HG03558 (cell line): ENCODE measurements at regions not wholly inside any gene's neighbourhood (a gene's known extent, or its start where the extent isn't known, plus 50 kb on each side); places are given as distances from the start of the nearest gene placed in this dataset.

ENCODE experiments used
- ATAC-seq: cut with Tn5 transposase; IDR thresholded peaks from one replicate; pipeline ENCODE4 v1.9.1; 2021; ENCODE audit warnings: moderate number of reproducible peaks; ENCODE audit not compliant: unreplicated experiment; ENCODE audit errors: extremely low read depth

DNA sequence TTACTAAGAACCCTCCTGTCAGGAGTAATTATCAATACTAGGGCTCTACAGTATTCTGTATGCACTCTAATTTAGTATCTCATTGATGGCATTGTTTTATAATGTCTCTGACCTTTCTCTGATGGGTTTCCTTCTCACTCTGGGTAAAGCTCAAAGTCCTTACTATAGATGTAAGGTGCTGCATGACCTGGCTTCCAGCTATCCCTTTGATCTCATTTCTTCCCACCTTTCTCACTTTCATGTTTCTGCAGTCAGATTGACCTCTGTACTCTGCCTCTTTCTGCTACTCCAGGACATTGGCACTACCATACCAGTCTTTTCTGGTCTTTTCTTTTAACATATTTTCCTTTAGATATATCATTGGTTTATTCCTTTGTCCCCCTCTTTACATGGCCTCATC, 2332.8 kb upstream of the C9orf72 start:
- ATAC-seq, result no peak

GRCh38 chr9:29928072-29928471, 2354.8 kb upstream of the C9orf72 start:
- ATAC-seq, result no peak

GRCh38 chr9:29939559-29939958, 2366.3 kb upstream of the C9orf72 start:
- no peak for ATAC-seq

GRCh38 chr9:29945012-29945411, 2371.7 kb upstream of the C9orf72 start:
- ATAC-seq, result no peak

DNA sequence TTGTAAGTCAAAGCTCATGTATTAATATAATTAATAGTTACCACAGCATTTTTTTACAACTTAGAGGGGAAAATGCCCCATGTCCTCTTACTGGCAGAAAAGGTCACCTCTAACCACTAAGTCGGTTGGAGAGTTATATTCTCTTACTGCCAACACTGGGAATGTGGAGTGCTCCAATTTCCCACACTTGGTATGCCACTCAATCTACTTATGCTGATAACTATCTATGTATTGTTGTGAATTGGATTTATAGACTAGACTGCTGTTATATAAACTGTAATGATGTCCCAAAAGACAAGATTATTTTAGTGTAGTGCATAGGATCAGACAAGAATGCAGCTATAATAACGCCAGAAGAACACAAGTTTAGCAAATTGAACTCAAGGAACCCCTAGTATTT, 2385.2 kb upstream of the C9orf72 start:
- ATAC-seq, result no peak

DNA sequence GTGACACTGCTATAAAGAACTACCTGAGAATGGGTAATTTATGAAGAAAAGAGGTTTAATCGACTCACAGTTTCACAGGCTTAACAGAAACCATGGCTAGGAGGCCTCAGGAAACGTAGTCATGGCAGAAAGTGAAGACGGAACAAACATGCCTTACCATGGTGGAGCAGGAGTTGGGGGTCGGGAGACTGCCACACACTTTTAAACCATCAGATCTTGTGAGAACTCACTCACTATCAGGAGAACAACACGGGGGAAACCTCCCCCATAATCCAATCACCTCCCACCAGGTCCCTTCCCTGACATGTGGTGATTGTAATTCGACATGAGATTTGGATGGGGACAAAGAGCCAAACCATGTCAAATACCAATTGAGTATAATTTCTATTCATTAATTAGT, 2392.6 kb upstream of the C9orf72 start:
- ATAC-seq, result no peak

DNA sequence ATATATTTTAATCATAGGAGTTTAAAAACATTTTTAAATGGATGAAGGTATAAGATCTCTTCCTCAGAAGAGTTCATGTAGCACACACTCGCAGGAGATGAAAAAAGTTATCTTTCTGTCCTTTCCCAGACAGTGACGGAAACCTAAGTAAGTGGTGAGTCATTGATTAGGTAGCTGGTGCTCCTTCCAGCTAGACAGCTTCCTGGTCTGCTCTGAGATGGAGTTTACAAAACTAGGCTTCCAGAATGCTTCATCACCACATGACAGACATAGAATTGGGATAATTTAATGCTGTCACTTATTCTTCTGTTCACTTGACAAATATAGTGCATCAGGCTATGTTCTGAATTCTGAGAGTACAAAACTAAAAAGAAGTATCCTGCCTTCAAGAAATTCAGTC, 2393.0 kb upstream of the C9orf72 start:
- no peak for ATAC-seq

DNA sequence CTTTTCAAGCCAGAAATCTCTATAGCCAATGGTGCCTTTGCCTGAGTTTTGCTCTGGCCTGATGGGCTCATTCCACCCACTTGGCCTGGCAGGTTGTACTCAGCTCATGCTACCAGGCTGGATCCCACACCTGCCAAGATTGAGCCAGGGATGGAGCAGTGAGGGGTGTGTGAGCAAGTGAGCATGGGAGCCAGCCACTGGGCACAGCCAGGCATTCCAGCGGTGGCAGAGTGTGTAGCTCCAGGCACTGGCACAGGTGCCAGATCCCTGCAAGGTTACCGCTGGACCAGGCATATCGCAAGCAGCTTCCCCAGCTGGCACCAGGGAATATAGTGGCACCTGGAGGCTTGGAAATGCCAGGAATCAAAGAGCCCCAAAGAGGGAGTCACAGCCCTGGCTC, 2395.6 kb upstream of the C9orf72 start:
- no peak for ATAC-seq

DNA sequence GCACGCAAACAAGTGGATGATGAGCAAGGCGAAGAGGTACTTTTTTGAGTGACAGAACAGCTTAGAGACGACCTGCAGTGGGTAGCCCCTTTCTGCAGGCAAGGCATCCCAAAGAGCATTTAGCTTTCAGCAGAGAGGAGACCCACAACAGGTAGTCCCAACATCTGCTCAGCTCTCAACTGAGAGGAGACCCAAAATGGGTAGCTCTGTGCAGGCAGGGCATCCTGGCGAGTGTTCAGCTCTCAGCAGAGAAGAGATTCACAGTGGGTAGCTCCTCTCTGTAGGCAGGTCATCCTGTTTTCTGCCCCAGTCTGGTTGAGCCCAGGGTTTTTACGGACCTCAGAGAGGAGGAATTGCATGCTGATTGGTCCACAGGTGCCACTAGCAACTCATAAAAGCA, 2396.1 kb upstream of the C9orf72 start:
- no peak for ATAC-seq

GRCh38 chr9:29969856-29970647, 2396.8 kb upstream of the C9orf72 start:
- no peak for ATAC-seq

GRCh38 chr9:29974197-29974596, 2400.9 kb upstream of the C9orf72 start:
- ATAC-seq, result no peak

DNA sequence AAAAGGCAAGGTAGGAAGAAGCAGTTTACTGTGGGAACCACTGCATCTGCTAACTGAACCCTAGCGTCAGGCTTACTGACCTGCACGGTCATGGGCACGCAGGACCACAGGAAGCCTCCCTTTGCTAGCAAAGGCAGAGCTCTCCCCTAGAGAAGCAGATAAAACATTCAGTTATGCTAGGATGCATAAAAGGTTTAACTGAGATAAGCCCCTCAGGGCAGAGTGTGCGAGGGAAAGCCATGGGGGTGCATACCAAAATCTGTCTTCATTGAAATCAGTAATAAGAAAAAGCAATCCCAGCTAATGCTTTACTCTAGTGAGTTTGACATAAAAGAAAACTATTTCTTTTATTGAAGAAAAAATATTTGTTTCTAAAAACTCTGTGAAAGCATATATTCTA, 2403.7 kb upstream of the C9orf72 start:
- ATAC-seq, result no peak

DNA sequence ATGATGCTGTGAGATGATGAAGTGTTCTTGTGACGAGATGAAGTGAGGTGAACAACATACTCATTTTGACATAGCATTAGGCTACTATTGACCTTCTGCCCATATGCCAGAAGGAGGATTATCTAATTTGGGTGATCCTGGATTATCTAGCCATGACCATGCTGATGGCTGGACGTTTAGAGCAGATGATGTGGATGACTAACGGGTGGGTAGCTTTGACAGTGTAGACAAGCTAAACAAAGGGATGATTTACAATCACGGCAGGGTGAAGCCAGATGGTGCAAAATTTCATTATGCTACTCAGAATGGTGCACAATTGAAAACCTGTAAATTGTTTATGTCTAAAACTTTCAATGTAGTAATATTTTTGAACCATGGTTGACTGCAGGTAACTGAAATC, 2403.4 kb upstream of the ACO1 start:
- no peak for ATAC-seq

DNA sequence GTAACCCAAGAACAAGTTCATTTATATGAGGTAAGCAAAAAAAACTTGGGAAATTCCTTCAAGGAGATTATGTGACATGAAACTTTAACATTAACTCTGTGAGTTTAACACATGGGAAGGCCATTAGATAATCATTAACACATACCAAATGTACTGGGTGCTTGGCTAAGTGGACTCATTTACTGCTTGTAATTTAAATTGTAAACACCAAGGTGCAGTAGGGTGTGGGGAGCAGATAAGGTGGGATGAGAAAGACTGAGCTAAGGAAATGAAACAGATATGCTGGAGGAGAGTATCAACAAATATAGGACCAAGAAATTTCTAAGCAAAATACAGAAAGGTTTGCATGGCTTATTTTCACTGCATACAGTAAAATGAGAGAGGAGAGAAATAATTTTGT, 2384.8 kb upstream of the ACO1 start:
- no peak for ATAC-seq

- ATAC-seq, result no peak
Observed at GRCh38 chr9:30010691-30011090, 2373.8 kb upstream of the ACO1 start.

DNA sequence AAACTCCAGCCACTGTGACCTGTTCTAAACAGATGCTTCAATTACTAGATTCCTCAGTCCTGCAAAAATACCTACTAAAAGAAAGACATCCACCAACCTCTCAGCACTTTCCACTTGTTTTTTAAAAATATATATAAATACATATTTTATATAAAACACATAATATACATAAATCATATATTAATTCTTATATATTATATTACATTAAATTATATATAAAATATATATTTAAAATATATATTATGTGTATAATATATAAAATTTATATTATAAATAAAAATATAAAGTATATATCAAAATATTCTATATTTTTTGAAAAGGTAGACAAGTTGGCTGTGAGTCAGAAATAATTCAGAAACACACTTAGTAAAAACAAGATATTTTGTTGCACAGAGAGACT, 2371.8 kb upstream of the ACO1 start:
- ATAC-seq, result no peak

- no peak for ATAC-seq
Observed at GRCh38 chr9:30015073-30015472, 2369.4 kb upstream of the ACO1 start.

DNA sequence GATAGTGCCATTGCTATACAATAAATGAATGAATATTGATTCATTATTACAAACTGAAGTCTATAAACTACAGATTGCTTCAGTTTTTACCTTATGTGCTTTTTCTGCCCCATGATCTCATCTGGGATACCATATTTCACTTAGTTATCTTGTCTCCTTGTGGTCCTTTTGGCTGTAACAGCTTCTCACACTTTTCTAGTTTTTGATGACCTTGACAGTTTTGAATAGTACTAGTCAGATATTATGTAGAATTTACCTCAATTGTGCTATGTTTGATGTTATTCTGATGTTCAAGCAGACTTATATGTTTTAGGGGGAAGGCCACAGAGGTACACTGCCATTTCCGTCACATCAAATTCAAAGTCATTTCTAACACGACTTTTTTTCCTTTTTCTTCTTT, 2364.3 kb upstream of the ACO1 start:
- ATAC-seq, result no peak

DNA sequence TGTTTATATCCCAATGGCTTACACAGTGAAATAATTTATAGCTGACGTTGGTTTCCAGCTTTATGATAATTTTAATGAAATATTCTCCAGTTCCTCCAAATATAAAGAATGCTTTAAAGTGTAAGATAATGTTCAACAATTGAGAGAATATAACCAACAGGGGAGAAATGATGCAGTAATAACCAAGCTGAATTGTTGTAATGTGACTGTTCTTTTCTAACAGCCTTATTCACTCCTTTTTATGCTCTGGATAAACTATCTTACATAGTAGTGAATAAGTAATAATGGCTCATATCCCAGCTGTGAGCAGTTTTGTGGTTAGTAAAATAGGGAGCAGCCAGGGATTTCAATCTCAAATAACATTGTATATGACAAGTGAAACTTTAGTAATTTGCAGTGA, 2348.7 kb upstream of the ACO1 start:
- no peak for ATAC-seq

- ATAC-seq, result no peak
Observed at GRCh38 chr9:30036558-30036957, 2347.9 kb upstream of the ACO1 start.

GRCh38 chr9:30039712-30040111, 2344.7 kb upstream of the ACO1 start:
- no peak for ATAC-seq

GRCh38 chr9:30048396-30048795, 2336.0 kb upstream of the ACO1 start:
- ATAC-seq, result no peak

GRCh38 chr9:30058463-30058862, 2326.0 kb upstream of the ACO1 start:
- no peak for ATAC-seq
